AG09309 (cell line): ENCODE measurements at regions not wholly inside any gene's neighbourhood (a gene's known extent, or its start where the extent isn't known, plus 50 kb on each side); places are given as distances from the start of the nearest gene placed in this dataset.

ENCODE experiments used
- DNase-seq: peaks from one replicate; pipeline ENCODE4 v3.0.0-alpha.2; 2010; ENCODE audit warnings: low read depth
- H3K4me3 ChIP-seq: 2 replicates; pipeline ENCODE4 v1.5.1; 2011; ENCODE audit warnings: mild to moderate bottlenecking, low read depth, low read length, moderate library complexity; ENCODE audit not compliant: control insufficient read depth
- CTCF ChIP-seq: IDR thresholded peaks from 2 replicates; pipeline ENCODE4 v1.5.1; 2011; ENCODE audit warnings: mild to moderate bottlenecking, low read depth, low read length, inconsistent platforms; ENCODE audit not compliant: insufficient read depth, control insufficient read depth; ENCODE audit errors: missing control alignments

DNA sequence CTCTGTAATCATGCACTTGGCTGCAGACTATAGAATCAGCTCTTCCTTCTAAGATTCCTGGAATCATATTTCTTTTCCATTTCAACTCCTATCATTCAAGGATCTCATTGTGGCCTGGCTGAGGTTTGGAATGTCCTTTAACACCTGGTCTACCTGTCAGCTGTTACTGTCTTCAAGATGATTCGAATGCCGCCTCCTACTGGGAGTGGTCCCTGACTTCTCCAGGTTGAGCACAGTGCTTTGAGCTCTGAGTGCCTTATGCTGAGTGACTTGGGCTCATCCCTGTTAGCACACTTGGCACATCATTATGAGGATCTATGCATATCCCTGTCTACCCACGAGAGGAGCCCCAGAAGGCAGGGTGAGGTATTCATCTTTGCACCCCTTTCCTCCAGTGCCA is 87.6 kb downstream of the MARCHF4 start:
- no peak for DNase-seq
- TF ChIP-seq CTCF, result no peak
- H3K4me3 ChIP-seq, result no peak overlapping the region

DNA sequence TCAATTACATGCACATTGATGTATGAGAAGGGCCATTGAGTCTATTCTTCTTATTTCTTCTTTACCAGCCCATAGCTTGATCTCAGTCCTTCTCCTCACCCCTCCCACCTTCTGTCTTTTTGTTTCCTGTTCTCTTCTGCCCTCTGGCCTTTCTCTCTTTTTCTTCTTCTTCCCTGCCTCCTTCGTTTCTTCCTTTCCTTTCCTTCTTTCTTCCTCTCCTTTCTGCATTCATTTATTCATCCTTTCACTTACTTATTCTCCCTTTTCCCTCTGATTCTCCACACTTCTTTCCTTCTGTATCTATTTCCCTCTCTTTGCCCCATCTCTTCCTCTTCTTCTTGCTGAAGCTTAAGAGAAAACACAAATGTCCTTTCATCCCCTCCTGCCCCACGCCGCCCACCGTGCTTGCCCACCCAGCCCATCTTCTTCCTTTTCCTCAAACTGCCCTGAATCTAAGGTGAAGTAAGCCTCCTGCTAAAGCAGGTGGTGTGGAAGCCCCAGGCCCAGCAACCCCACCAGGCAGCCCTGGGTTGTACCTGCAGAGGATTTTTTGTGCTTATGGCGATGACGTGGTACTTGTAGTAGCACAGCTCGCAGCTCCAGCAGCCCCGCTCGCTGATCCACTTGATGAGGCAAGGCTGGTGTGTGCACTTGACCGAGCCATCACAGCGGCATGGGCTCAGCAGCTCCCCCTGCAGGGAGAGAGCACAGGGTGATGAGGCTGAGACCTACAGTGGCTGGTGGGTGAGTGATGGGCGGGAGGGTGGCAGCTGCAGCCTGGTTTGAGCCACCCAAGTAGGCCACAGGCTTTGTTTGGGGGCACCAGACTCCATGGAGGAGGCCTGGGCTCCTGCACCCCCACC is 89.0 kb downstream of the MARCHF4 start:
- no peak for DNase-seq
- H3K4me3 ChIP-seq, result no peak overlapping the region
- peak; percentile 26 for TF ChIP-seq CTCF

- no peak for DNase-seq
- no peak overlapping the region for H3K4me3 ChIP-seq
- TF ChIP-seq CTCF, result no peak
These were observed 90.4 kb downstream of the MARCHF4 start for GRCh38 chr2:216281876-216282275.

GRCh38 chr2:216281316-216281715 is 91.0 kb downstream of the MARCHF4 start:
- no peak for DNase-seq
- no peak for TF ChIP-seq CTCF
- H3K4me3 ChIP-seq, result no peak overlapping the region

GRCh38 chr2:216279459-216279858 is 92.8 kb downstream of the MARCHF4 start:
- DNase-seq, result peak; percentile 20
- no peak for TF ChIP-seq CTCF
- no peak overlapping the region for H3K4me3 ChIP-seq

DNA sequence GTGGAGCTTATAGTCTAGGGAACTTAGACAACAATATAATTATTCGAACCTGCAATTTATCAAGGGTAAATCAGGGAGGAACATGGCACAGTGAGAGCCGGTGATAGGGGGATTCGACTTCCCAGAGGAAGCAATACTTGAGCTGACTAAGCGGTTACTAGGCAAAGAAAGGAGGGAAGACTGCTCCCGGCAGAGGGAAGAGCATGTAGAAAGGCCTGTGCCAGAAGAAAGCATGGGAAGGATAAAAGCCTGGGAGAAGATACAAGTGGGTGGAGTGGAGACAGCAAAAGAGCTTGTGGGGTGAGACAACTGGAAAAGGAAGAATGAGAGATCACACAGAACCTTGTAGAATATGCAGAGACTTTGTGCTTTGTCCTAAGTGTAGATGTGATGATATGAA is 93.3 kb downstream of the MARCHF4 start:
- no peak for DNase-seq
- H3K4me3 ChIP-seq, result no peak overlapping the region
- no peak for TF ChIP-seq CTCF
